Caco-2 (cell line): ENCODE measurements at regions not wholly inside any gene's neighbourhood (a gene's known extent, or its start where the extent isn't known, plus 50 kb on each side); places are given as distances from the start of the nearest gene placed in this dataset.

Source experiments
- BruUV-seq: library from RNA; stranded (reverse); fragments of 400-500 nt; replicated peaks from 2 replicates; lab custom pipeline; 2021; lab: Mats Ljungman, UMichigan
- CTCF ChIA-PET: fragments of 300-600 bp; sonication (Branson Sonifier 250); formaldehyde crosslinking; loops from one replicate; lab custom pipeline; 2022; ENCODE audit warnings: antibody characterized with exemption; lab: Charles Lee
- POLR2A ChIA-PET: fragments of 300-600 bp; sonication (Branson Sonifier 250); formaldehyde crosslinking; loops from one replicate; lab custom pipeline; 2022; ENCODE audit warnings: antibody characterized with exemption; lab: Charles Lee
- DNase-seq, 2 experiments: peaks; one replicate each; pipeline versions ENCODE4 v3.0.0 to v3.0.0-alpha.2; 2020 to 2022
- H3K27me3 ChIP-seq: replicated peaks from 2 replicates; pipeline ENCODE4 v1.6.0; 2011; ENCODE audit warnings: low read length; ENCODE audit not compliant: control insufficient read depth, insufficient read depth
- H3K36me3 ChIP-seq: 2 replicates; pipeline ENCODE4 v1.5.1; 2011; ENCODE audit warnings: low read length; ENCODE audit not compliant: control insufficient read depth, insufficient read depth
- H3K4me1 ChIP-seq: fragments of 250-450 bp; sonication (Bioruptor Pico); 2 replicates; pipeline ENCODE4 v1.5.1; 2020; ENCODE audit warnings: mild to moderate bottlenecking
- H3K4me3 ChIP-seq: 2 replicates; pipeline ENCODE4 v1.5.1; 2011; ENCODE audit warnings: low read depth, mild to moderate bottlenecking, control low read depth, low read length
- H3K9me3 ChIP-seq: fragments of 250-450 bp; sonication (Bioruptor Pico); 2 replicates; pipeline ENCODE4 v1.5.1; 2020; ENCODE audit warnings: mild to moderate bottlenecking, moderate library complexity
- H3K27ac Mint-ChIP-seq: one replicate; pipeline ENCODE4 v1.8.0; 2022; ENCODE audit warnings: mixed read lengths; ENCODE audit not compliant: unreplicated experiment
- H3K27me3 Mint-ChIP-seq: one replicate; pipeline ENCODE4 v1.8.0; 2022; ENCODE audit warnings: mixed read lengths; ENCODE audit not compliant: insufficient read depth, unreplicated experiment
- H3K36me3 Mint-ChIP-seq: one replicate; pipeline ENCODE4 v1.8.0; 2022; ENCODE audit warnings: mild to moderate bottlenecking, mixed read lengths; ENCODE audit not compliant: insufficient read depth, unreplicated experiment
- H3K4me1 Mint-ChIP-seq: one replicate; pipeline ENCODE4 v1.8.0; 2022; ENCODE audit warnings: low read depth, mixed read lengths; ENCODE audit not compliant: unreplicated experiment
- H3K4me3 Mint-ChIP-seq: one replicate; pipeline ENCODE4 v1.8.0; 2022; ENCODE audit warnings: mild to moderate bottlenecking, moderate library complexity, mixed read lengths; ENCODE audit not compliant: unreplicated experiment
- H3K9me3 Mint-ChIP-seq: one replicate; pipeline ENCODE4 v1.8.0; 2022; ENCODE audit warnings: mixed read lengths; ENCODE audit not compliant: unreplicated experiment
- intact Hi-C: fragments of 100-400 bp; cut with micrococcal nuclease; formaldehyde crosslinking; loops from one replicate; pipeline ENCODE4 v1.10.0; 2022; ENCODE audit not compliant: unreplicated experiment
- TF ChIP-seq, protein P1 (sequence below), 2 experiments: fragments of 200-600 bp in 1 of 2; IDR thresholded peaks; 1 replicate in 1 of 2; 2 replicates in 1 of 2; pipeline versions ENCODE4 v1.5.1 to v1.8.0; 2011 to 2022; ENCODE audit warnings: antibody characterized with exemption in 1 of 2, control low read depth in 1 of 2, inconsistent platforms in 1 of 2, low read depth in 1 of 2, low read length in 1 of 2, mild to moderate bottlenecking in 1 of 2, moderate library complexity in 1 of 2; ENCODE audit not compliant: insufficient read depth in 1 of 2, severe bottlenecking in 1 of 2, unreplicated experiment in 1 of 2

DNA sequence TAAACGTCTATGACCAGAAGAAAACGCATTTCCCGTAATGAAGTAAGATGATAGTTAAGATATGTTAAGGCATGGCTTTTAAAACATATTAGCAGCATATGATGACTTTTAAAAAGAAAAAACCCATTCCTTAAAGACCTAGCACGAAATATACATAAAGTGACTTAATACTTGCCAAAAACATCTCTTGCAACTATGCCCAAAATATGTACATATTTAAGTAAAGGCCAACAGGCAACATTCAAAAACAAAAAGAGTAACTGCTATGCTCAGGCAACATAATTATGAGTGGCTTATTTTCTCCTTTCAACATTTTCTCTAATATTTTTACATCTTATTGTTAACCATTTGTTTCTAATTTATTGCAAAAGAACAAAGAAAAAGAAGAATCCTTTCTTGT, 60.3 kb upstream of the PAPOLG start:
- no peaks in the 10 kb centered on the region for H3K36me3 Mint-ChIP-seq
- TF ChIP-seq, protein P1, sequence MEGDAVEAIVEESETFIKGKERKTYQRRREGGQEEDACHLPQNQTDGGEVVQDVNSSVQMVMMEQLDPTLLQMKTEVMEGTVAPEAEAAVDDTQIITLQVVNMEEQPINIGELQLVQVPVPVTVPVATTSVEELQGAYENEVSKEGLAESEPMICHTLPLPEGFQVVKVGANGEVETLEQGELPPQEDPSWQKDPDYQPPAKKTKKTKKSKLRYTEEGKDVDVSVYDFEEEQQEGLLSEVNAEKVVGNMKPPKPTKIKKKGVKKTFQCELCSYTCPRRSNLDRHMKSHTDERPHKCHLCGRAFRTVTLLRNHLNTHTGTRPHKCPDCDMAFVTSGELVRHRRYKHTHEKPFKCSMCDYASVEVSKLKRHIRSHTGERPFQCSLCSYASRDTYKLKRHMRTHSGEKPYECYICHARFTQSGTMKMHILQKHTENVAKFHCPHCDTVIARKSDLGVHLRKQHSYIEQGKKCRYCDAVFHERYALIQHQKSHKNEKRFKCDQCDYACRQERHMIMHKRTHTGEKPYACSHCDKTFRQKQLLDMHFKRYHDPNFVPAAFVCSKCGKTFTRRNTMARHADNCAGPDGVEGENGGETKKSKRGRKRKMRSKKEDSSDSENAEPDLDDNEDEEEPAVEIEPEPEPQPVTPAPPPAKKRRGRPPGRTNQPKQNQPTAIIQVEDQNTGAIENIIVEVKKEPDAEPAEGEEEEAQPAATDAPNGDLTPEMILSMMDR (IDR thresholded peaks at IDR 0.05; ENCODE audit: insufficient read depth in 1 of 2, low read depth in 1 of 2, low read length in 1 of 2, severe bottlenecking in 1 of 2, unreplicated experiment in 1 of 2) = no peak
- H3K4me3 ChIP-seq = no peak overlapping the region
- no peaks in the 10 kb centered on the region for H3K27me3 ChIP-seq
- CTCF ChIA-PET = no interaction called here
- no TSS peak for BruUV-seq
- H3K9me3 ChIP-seq = no peaks in the 10 kb centered on the region
- POLR2A ChIA-PET = no interaction called here
- H3K4me1 Mint-ChIP-seq = no peaks in the 10 kb centered on the region
- intact Hi-C loops = no loop called here
- no peaks in the 10 kb centered on the region for H3K9me3 Mint-ChIP-seq
- H3K27ac Mint-ChIP-seq = no peak overlapping the region
- DNase-seq = no peak
- no peaks in the 10 kb centered on the region for H3K36me3 ChIP-seq
- no peak overlapping the region for H3K4me3 Mint-ChIP-seq
- H3K4me1 ChIP-seq = no peaks in the 10 kb centered on the region
- H3K27me3 Mint-ChIP-seq = peaks cover 3% of the 10 kb centered on the region

DNA sequence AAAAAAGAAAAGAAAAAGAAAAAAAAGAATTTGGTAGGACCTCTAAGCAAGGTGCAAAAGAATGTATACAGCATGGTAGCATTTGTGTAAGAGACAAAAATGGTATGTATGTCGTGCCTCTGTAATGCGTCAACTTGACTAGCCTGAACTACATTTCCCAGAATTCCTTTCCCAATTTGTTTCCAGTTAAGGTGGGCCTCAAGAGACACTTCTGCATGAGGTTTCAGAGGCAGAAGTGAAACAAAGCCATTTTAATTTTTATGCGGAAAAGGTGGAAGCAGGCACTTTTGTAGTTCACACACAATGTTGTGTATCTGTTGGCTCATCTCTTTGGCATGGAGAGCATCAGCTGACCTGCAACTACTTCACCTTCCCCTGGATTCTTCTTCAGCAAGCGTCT, 56.5 kb upstream of the PAPOLG start:
- H3K4me1 ChIP-seq = no peaks in the 10 kb centered on the region
- TF ChIP-seq, protein P1 (IDR thresholded peaks at IDR 0.05; ENCODE audit: insufficient read depth in 1 of 2, low read depth in 1 of 2, low read length in 1 of 2, severe bottlenecking in 1 of 2, unreplicated experiment in 1 of 2) = no peak
- CTCF ChIA-PET = no interaction called here

DNA sequence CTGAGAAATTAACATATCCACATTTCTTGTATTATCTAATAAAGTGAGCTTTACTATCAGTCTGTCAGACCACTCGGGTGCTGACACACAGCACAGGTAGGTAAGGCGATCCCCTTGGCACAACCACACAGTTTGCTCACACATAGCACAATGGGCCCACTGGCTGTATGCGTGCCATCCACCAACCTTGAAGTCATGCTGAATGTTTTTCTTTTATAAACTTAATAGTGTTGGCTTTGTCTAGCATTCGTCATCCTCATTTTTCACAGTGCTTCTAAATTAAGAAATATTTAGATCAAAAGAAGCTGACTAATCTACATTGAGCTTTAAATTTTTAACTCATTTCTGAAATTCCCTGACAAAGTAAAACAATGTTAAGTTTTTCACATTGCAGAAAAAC, 50.0 kb upstream of the PAPOLG start:
- BruUV-seq = no TSS peak
- no peaks in the 10 kb centered on the region for H3K9me3 ChIP-seq
- H3K36me3 ChIP-seq = no peaks in the 10 kb centered on the region
- Mint-ChIP-seq H3K4me1 (peaks cover 6% of the 10 kb centered on the region), H3K36me3 (no peaks in the 10 kb centered on the region), H3K27ac (no peak overlapping the region), H3K9me3 (no peaks in the 10 kb centered on the region), H3K4me3 (no peak overlapping the region), H3K27me3 (no peaks in the 10 kb centered on the region)
- CTCF ChIA-PET = interaction anchor here (1.0 kb wide), 1 partner anchor 293 kb away, joined by 3 read pairs; no protein-coding TSS in a partner anchor
- no peaks in the 10 kb centered on the region for H3K27me3 ChIP-seq
- POLR2A ChIA-PET = no interaction called here
- H3K4me3 ChIP-seq = no peak overlapping the region
- TF ChIP-seq, protein P1 (IDR thresholded peaks at IDR 0.05; ENCODE audit: insufficient read depth in 1 of 2, low read depth in 1 of 2, low read length in 1 of 2, severe bottlenecking in 1 of 2, unreplicated experiment in 1 of 2) = no peak
- intact Hi-C loops = loop anchor here (5.0 kb wide), 2 partner anchors 71 to 176 kb away; partner anchors contain the start of gene REL
- H3K4me1 ChIP-seq = no peaks in the 10 kb centered on the region
- no peak for DNase-seq

More for the DNA sequence above, 56.5 kb upstream of the PAPOLG start:
- Mint-ChIP-seq H3K9me3 (no peaks in the 10 kb centered on the region), H3K4me3 (no peak overlapping the region), H3K27me3 (no peaks in the 10 kb centered on the region), H3K36me3 (no peaks in the 10 kb centered on the region), H3K27ac (no peak overlapping the region), H3K4me1 (no peaks in the 10 kb centered on the region)
- no peak overlapping the region for H3K4me3 ChIP-seq
- H3K36me3 ChIP-seq = no peaks in the 10 kb centered on the region
- no TSS peak for BruUV-seq
- DNase-seq = no peak
- no peaks in the 10 kb centered on the region for H3K9me3 ChIP-seq
- H3K27me3 ChIP-seq = no peaks in the 10 kb centered on the region
- intact Hi-C loops = no loop called here
- POLR2A ChIA-PET = no interaction called here
